PC-3 (cell line): ENCODE measurements at regions not wholly inside any gene's neighbourhood (a gene's known extent, or its start where the extent isn't known, plus 50 kb on each side); places are given as distances from the start of the nearest gene placed in this dataset.

Experiments
- CTCF ChIP-seq: fragments of 300-600 bp; sonication (generic); conservative IDR thresholded peaks from 2 replicates; pipeline ENCODE4 v1.5.1; 2017; ENCODE audit warnings: antibody characterized with exemption, low read depth, mild to moderate bottlenecking, low read length
- EZH2 ChIP-seq: fragments of 300-600 bp; sonication (generic); IDR thresholded peaks from one replicate; pipeline ENCODE4 v1.6.1; 2017; ENCODE audit warnings: antibody characterized with exemption, mild to moderate bottlenecking, low read length; ENCODE audit not compliant: unreplicated experiment
- EZH2phosphoT487 ChIP-seq: fragments of 300-600 bp; sonication (generic); IDR thresholded peaks from 2 replicates; pipeline ENCODE4 v1.6.1; 2018; ENCODE audit warnings: mild to moderate bottlenecking, antibody characterized with exemption, low read length, borderline replicate concordance

GRCh38 chr22:46068181-46068592, 82.1 kb upstream of the PPARA start:
- TF ChIP-seq EZH2 (no peak), CTCF (no peak), EZH2phosphoT487 (no peak)
